HepG2 (cell line): ENCODE measurements at regions not wholly inside any gene's neighbourhood (a gene's known extent, or its start where the extent isn't known, plus 50 kb on each side); places are given as distances from the start of the nearest gene placed in this dataset.

Experiments
- ATAC-seq: fragments of 200-7000 bp; cut with Tn5 transposase; 3 replicates; pipeline ENCODE4 v1.9.1; 2020; ENCODE audit warnings: mild to moderate bottlenecking, moderate library complexity
- BruUV-seq: library from RNA; stranded (reverse); fragments of 400-500 nt; replicated peaks from 2 replicates; lab custom pipeline; 2021; lab: Mats Ljungman, UMichigan
- CTCF ChIA-PET: fragments of 300-600 bp; formaldehyde crosslinking; extraction: SDS; loops from one replicate; lab custom pipeline; 2021; ENCODE audit warnings: low total read pairs, inconsistent platforms, low intra/inter-chr PET ratio; lab: Yijun Ruan, JAX
- POLR2A ChIA-PET: fragments of 350-600 bp; sonication (Branson Sonifier 250); formaldehyde crosslinking; loops from one replicate; lab custom pipeline; 2020; ENCODE audit warnings: antibody characterized with exemption, inconsistent platforms; lab: Yijun Ruan, JAX
- DNase-seq: peaks from one replicate; pipeline ENCODE4 v3.0.0-alpha.2; 2015; ENCODE audit warnings: low spot score
- FAIRE-seq: peaks from 3 replicates; lab custom pipeline; 2011; peaks lifted over from hg19 to GRCh38; lab: Jason Lieb, UNC
- H2AFZ ChIP-seq: one replicate; pipeline ENCODE4 v1.6.1; 2011; ENCODE audit warnings: low read length, inconsistent platforms
- H3K27ac ChIP-seq: fragments of 300-600 bp; 3 replicates; pipeline ENCODE4 v1.8.0; 2011; ENCODE audit warnings: mixed run types, mild to moderate bottlenecking, mixed read lengths, low read length, inconsistent platforms; ENCODE audit not compliant: insufficient read depth; ENCODE audit errors: extremely low read length
- H3K27me3 ChIP-seq, 2 experiments: fragments of 200-600 bp in 1 of 2; 2 replicates in 1 of 2; 3 replicates in 1 of 2; pipeline versions ENCODE4 v1.6.0 to v1.8.0; 2011; ENCODE audit warnings: low read length in 2 of 2, mild to moderate bottlenecking in 2 of 2, moderate library complexity in 2 of 2, inconsistent platforms in 1 of 2; ENCODE audit not compliant: insufficient read depth in 2 of 2, control insufficient read depth in 1 of 2
- H3K36me3 ChIP-seq, 2 experiments: fragments of 200-600 bp in 1 of 2; replicated peaks in 1 of 2; 2 replicates in 1 of 2; 3 replicates in 1 of 2; pipeline versions ENCODE4 v1.5.1 to v1.8.0; 2011; ENCODE audit warnings: low read length in 2 of 2, inconsistent platforms in 1 of 2; ENCODE audit not compliant: insufficient read depth in 2 of 2, control insufficient read depth in 1 of 2
- H3K4me1 ChIP-seq: 2 replicates; pipeline ENCODE4 v1.5.1; 2012; ENCODE audit warnings: low read length, inconsistent platforms; ENCODE audit not compliant: insufficient read depth
- H3K4me2 ChIP-seq: 2 replicates; pipeline ENCODE4 v1.6.0; 2011; ENCODE audit warnings: low read depth, low read length, inconsistent platforms
- H3K4me3 ChIP-seq, 3 experiments: fragments of 200-600 bp in 1 of 3; sonication (generic), shearing (Covaris generic) in 1 of 3; replicated peaks in 1 of 3; 2 replicates each; pipeline ENCODE4 v1.5.1; 2011 to 2016; ENCODE audit warnings: low read length in 3 of 3, inconsistent platforms in 2 of 3, low read depth in 2 of 3, mild to moderate bottlenecking in 2 of 3, control low read depth in 1 of 3, mixed read lengths in 1 of 3; ENCODE audit not compliant: insufficient read depth in 1 of 3
- H3K79me2 ChIP-seq: one replicate; pipeline ENCODE4 v1.6.1; 2011; ENCODE audit warnings: low read length, inconsistent platforms; ENCODE audit not compliant: insufficient read depth
- H3K9ac ChIP-seq: 2 replicates; pipeline ENCODE4 v1.6.0; 2011; ENCODE audit warnings: mild to moderate bottlenecking, low read depth, low read length, inconsistent platforms; ENCODE audit not compliant: insufficient read depth
- H3K9me3 ChIP-seq: 2 replicates; pipeline ENCODE4 v1.5.1; 2012; ENCODE audit warnings: mild to moderate bottlenecking, low read length
- H4K20me1 ChIP-seq: 2 replicates; pipeline ENCODE4 v1.6.0; 2011; ENCODE audit warnings: inconsistent platforms, mild to moderate bottlenecking, low read length, moderate library complexity; ENCODE audit not compliant: insufficient read depth
- DPF2 ChIP-seq: sonication (generic); formaldehyde crosslinking; IDR thresholded peaks from 2 replicates; pipeline ENCODE4 v1.4.0; 2020; ENCODE audit warnings: mild to moderate bottlenecking, low read depth, missing genetic modification reagents, borderline replicate concordance
- HIC2 ChIP-seq: sonication (generic); formaldehyde crosslinking; IDR thresholded peaks from 2 replicates; pipeline ENCODE4 v1.9.0; 2022; ENCODE audit warnings: low read depth, missing genetic modification reagents
- ISL2 ChIP-seq: sonication (generic); formaldehyde crosslinking; IDR thresholded peaks from 2 replicates; pipeline ENCODE4 v1.5.0; 2020; ENCODE audit warnings: missing genetic modification reagents
- MED8 ChIP-seq: sonication (generic); formaldehyde crosslinking; IDR thresholded peaks from 2 replicates; pipeline ENCODE4 v1.8.1; 2023; ENCODE audit warnings: mild to moderate bottlenecking, missing genetic modification reagents; ENCODE audit not compliant: insufficient replicate concordance
- NCOA2 ChIP-seq: sonication (generic); formaldehyde crosslinking; IDR thresholded peaks from 2 replicates; pipeline ENCODE4 v1.8.0; 2022; ENCODE audit warnings: inconsistent platforms
- RARG ChIP-seq: sonication (generic); formaldehyde crosslinking; IDR thresholded peaks from 2 replicates; pipeline ENCODE4 v1.4.0; 2020; ENCODE audit warnings: low read depth, mild to moderate bottlenecking, missing genetic modification reagents
- RBAK ChIP-seq: sonication (generic); formaldehyde crosslinking; IDR thresholded peaks from 2 replicates; pipeline ENCODE4 v1.5.1; 2020; ENCODE audit warnings: mild to moderate bottlenecking, missing genetic modification reagents
- SMC3 ChIP-seq: IDR thresholded peaks from 2 replicates; pipeline ENCODE4 v1.6.1; 2011; ENCODE audit warnings: low read length, improper control_type of control experiment
- TEAD2 ChIP-seq: sonication (generic); formaldehyde crosslinking; IDR thresholded peaks from 2 replicates; pipeline ENCODE4 v1.9.0; 2021; ENCODE audit warnings: missing genetic modification reagents
- TEAD3 ChIP-seq: optimal IDR thresholded peaks from 2 replicates; pipeline ENCODE3; 2016; ENCODE audit warnings: borderline replicate concordance
- THAP11 ChIP-seq: IDR thresholded peaks from 2 replicates; pipeline ENCODE4 v1.6.1; 2016; ENCODE audit warnings: missing biosample characterization, missing genetic modification reagents
- ZKSCAN1 ChIP-seq: fragments of 150-350 bp; IDR thresholded peaks from 2 replicates; pipeline ENCODE4 v1.6.1; 2014; ENCODE audit warnings: low read length
- ZNF343 ChIP-seq: sonication (generic); formaldehyde crosslinking; IDR thresholded peaks from 2 replicates; pipeline ENCODE4 v1.4.0; 2020; ENCODE audit warnings: mild to moderate bottlenecking, missing genetic modification reagents
- ZNF576 ChIP-seq: sonication (generic); formaldehyde crosslinking; IDR thresholded peaks from 2 replicates; pipeline ENCODE4 v1.4.0; 2020; ENCODE audit warnings: mild to moderate bottlenecking, missing genetic modification reagents
- ZNF646 ChIP-seq: sonication (generic); formaldehyde crosslinking; IDR thresholded peaks from 2 replicates; pipeline ENCODE4 v1.9.0; 2021; ENCODE audit warnings: mild to moderate bottlenecking, missing genetic modification reagents
- ZNF678 ChIP-seq: sonication (generic); formaldehyde crosslinking; IDR thresholded peaks from 2 replicates; pipeline ENCODE4 v1.4.0; 2020; ENCODE audit warnings: mild to moderate bottlenecking, missing genetic modification reagents
- WGBS: methylation state at CpG from one replicate; pipeline ENCODE4 v1.1.6; 2017; ENCODE audit warnings: low lambda C conversion rate; 5-methylcytosine and 5-hydroxymethylcytosine counted together
- in situ Hi-C: cut with HindIII; loops from 2 replicates; pipeline ENCODE4 v1.10.0; 2017; ENCODE audit warnings: low pct_unique_long_range_greater_than_20kb; ENCODE audit not compliant: extremely low pct_ligation_motif_present
- intact Hi-C: fragments of 100-400 bp; cut with micrococcal nuclease; formaldehyde crosslinking; loops from one replicate; pipeline ENCODE4 v1.10.0; 2022; ENCODE audit not compliant: unreplicated experiment

GRCh38 chr12:58615576-58615975 is 304.7 kb downstream of the LRIG3 start (continued):
- no peak for TF ChIP-seq DPF2 (CRISPR knock-in tag)

- H3K79me2 ChIP-seq: no peaks in the 10 kb centered on the region
- CTCF ChIA-PET: no interaction called here
- no peak for FAIRE-seq
- intact Hi-C loops: no loop called here
- H3K9ac ChIP-seq: no peak overlapping the region
- no peaks in the 10 kb centered on the region for H3K36me3 ChIP-seq
- no peak for DNase-seq
- H3K27me3 ChIP-seq: no peaks in the 10 kb centered on the region; a peak in 1 of 5 replicates
- no peak overlapping the region for H2AFZ ChIP-seq
- POLR2A ChIA-PET: no interaction called here
- H3K4me3 ChIP-seq: no peak overlapping the region
- H4K20me1 ChIP-seq: no peaks in the 10 kb centered on the region
- BruUV-seq: no TSS peak
- 0% methylated on average over 1 of the region's 1 CpG for WGBS
- no peaks in the 10 kb centered on the region for H3K4me1 ChIP-seq
- H3K27ac ChIP-seq: no peak overlapping the region
- H3K9me3 ChIP-seq: no peaks in the 10 kb centered on the region
- no peak for ATAC-seq
- H3K4me2 ChIP-seq: no peak overlapping the region
- in situ Hi-C loops: no loop called here
- no peak for TF ChIP-seq ZNF646 (CRISPR knock-in tag)
- TF ChIP-seq RARG (CRISPR knock-in tag): no peak
- TF ChIP-seq TEAD3: no peak
- no peak for TF ChIP-seq TEAD2 (CRISPR knock-in tag)
- TF ChIP-seq ZKSCAN1: no peak
- no peak for TF ChIP-seq ZNF576 (CRISPR knock-in tag)
- no peak for TF ChIP-seq MED8 (CRISPR knock-in tag)
- TF ChIP-seq ZNF678 (CRISPR knock-in tag): no peak
- TF ChIP-seq SMC3: no peak
- TF ChIP-seq RBAK (CRISPR knock-in tag): no peak
- TF ChIP-seq THAP11 (CRISPR knock-in tag): no peak
- TF ChIP-seq ZNF343 (CRISPR knock-in tag): no peak
- TF ChIP-seq HIC2 (CRISPR knock-in tag): no peak
- TF ChIP-seq NCOA2 (CRISPR knock-in tag): no peak
- no peak for TF ChIP-seq ISL2 (CRISPR knock-in tag)
Measured at GRCh38 chr12:58616618-58617017, 303.7 kb downstream of the LRIG3 start.
